Mucosa of stomach (tissue), 1 donor: ENCODE measurements at regions not wholly inside any gene's neighbourhood (a gene's known extent, or its start where the extent isn't known, plus 50 kb on each side); places are given as distances from the start of the nearest gene placed in this dataset.

Source experiments
- H3K27me3 ChIP-seq: one replicate; pipeline ENCODE4 v1.7.0; 2013; ENCODE audit warnings: mild to moderate bottlenecking, low read length; ENCODE audit not compliant: control insufficient read depth, insufficient read depth
- H3K36me3 ChIP-seq: one replicate; pipeline ENCODE4 v1.7.0; 2013; ENCODE audit warnings: low read length; ENCODE audit not compliant: control insufficient read depth, insufficient read depth
- H3K4me1 ChIP-seq: one replicate; pipeline ENCODE4 v1.7.0; 2013; ENCODE audit warnings: mild to moderate bottlenecking, low read length; ENCODE audit not compliant: control insufficient read depth, insufficient read depth
- H3K4me3 ChIP-seq: one replicate; pipeline ENCODE4 v1.7.0; 2013; ENCODE audit warnings: low read length
- H3K9ac ChIP-seq: one replicate; pipeline ENCODE4 v1.7.0; 2013; ENCODE audit warnings: mild to moderate bottlenecking, low read length, moderate library complexity
- H3K9me3 ChIP-seq: one replicate; pipeline ENCODE4 v1.7.0; 2013; ENCODE audit warnings: mild to moderate bottlenecking, low read length, moderate library complexity; ENCODE audit not compliant: control insufficient read depth
- donor health status: Pancreatic carcinoma.

DNA sequence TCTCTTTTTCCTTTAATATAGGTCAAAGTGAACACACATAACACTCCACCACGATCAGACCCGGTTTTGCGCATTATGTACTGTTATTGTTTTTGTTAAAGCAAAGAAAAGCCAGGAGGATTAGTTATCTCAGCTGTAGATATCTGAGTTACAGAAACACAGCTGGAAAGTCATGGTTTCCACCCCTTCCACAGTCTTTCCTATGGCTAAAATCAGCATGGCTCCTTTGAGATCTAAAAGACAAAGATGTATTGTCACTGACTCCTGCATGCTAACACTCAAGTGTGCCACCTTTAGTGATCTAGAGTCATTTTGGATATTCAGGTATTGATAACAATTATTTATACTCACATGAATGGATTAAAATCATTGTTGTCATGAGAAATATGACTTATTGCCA lies 260.0 kb downstream of the FIGN start:
- no peaks in the 10 kb centered on the region for H3K36me3 ChIP-seq

DNA sequence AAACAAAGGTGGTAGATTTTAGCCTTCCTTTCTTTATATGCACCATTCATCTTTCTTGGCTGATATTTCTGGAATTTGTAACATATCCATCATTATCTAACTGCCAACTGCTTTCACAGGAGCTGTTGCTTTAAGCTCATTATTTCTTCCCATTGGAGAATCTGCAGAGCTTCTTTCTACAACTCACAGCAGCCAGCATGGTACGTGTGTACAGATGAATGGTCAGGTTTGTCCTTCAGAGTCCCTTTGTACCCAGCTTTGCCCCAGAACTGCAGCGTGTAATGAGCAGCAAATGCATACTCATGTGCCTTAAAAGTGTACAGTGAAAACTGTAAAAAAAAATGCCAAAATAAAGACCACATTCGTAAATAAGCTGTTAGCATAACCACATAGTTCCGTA lies 260.9 kb downstream of the FIGN start:
- no peak overlapping the region for H3K4me3 ChIP-seq
- no peak overlapping the region for H3K9ac ChIP-seq
- no peaks in the 10 kb centered on the region for H3K9me3 ChIP-seq
- no peaks in the 10 kb centered on the region for H3K4me1 ChIP-seq
- no peaks in the 10 kb centered on the region for H3K36me3 ChIP-seq
- H3K27me3 ChIP-seq: no peaks in the 10 kb centered on the region

More for the DNA sequence above, 260.0 kb downstream of the FIGN start:
- Histone ChIP-seq H3K27me3 (no peaks in the 10 kb centered on the region), H3K4me3 (no peak overlapping the region), H3K9ac (no peak overlapping the region), H3K9me3 (no peaks in the 10 kb centered on the region), H3K4me1 (no peaks in the 10 kb centered on the region)

DNA sequence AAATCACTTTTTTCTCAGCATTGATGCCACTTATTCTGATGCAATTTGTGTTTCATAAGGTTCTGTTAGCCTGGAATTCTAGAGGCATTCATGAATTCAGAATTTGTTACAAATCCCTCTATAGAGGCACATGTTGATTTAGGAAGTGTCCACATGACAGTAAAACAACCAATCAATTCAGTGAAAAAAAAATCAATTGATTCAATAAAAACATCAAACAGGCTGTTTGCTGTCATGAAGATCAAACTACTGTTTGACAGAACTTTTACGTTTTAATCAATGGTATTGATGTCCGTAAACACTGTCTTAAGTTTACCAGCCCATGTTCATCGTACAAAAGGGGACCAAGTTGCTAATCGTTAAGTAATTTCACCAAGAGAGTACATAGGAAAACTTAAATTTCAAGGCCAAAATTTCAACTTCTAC lies 261.5 kb downstream of the FIGN start:
- H3K9me3 ChIP-seq: no peaks in the 10 kb centered on the region
- no peaks in the 10 kb centered on the region for H3K4me1 ChIP-seq
- no peak overlapping the region for H3K9ac ChIP-seq
- no peaks in the 10 kb centered on the region for H3K36me3 ChIP-seq
- no peaks in the 10 kb centered on the region for H3K27me3 ChIP-seq
- H3K4me3 ChIP-seq: no peak overlapping the region

DNA sequence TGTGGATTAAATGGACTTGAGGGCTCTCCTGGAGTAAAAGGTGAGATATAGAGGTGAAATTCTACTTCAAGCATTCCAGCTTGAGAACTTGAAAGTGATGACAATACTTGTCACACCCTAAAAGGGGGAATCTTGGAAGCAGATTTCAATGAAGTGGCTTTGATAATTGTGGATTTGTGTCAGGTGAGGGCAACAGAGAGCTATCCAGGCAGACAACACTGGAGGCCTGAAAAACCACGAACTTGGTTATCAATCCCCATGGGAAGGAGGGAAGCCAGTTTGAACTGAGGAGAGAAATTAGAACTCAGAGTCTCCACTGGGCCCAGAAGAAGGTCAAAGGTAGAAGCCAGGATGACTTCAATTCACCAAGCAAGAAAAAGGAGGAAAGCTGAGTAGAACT lies 263.9 kb downstream of the FIGN start:
- no peaks in the 10 kb centered on the region for H3K27me3 ChIP-seq
- no peaks in the 10 kb centered on the region for H3K9me3 ChIP-seq
- H3K9ac ChIP-seq: no peak overlapping the region
- H3K36me3 ChIP-seq: no peaks in the 10 kb centered on the region
- H3K4me3 ChIP-seq: no peak overlapping the region
- H3K4me1 ChIP-seq: no peaks in the 10 kb centered on the region

DNA sequence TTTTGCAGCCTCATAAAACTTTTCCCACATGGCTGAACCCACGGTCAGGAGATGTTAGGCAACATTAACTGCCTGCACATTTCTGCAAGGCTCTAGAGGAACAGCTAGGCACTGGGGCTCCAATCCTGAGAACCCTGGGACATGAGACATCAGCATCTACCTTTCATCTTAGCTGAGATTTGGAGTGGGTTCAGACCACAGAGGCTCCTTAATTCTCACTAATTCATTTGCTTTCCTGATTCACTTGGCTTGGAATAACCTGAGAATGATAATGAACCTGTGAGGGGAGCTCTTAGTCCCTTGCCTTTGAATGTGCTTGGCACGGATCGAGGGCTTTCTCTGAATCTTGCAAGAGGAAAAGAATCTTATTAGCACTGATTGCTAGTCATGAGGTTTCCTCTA lies 266.2 kb downstream of the FIGN start:
- H3K36me3 ChIP-seq: no peaks in the 10 kb centered on the region
- no peaks in the 10 kb centered on the region for H3K4me1 ChIP-seq

DNA sequence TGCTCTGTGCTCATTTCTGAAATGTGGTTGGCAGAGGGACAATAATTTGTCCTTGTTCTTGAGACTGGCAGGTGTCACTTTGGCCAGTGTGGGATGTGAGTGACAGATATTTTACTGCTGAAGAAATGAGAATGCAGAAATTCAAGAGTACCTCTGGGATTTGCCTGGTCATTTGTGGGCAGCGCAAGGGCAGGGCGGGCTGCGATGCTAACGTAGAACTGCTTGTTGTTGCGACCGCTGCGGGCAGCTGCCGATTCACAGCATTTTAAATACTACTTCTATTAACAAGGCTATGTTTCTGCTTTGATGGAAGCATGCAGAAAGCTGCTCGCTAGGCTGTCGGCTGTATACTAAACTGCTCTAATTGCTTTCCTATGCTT lies 268.6 kb downstream of the FIGN start:
- Histone ChIP-seq H3K9me3 (no peaks in the 10 kb centered on the region), H3K36me3 (no peaks in the 10 kb centered on the region), H3K4me3 (no peak overlapping the region), H3K4me1 (no peaks in the 10 kb centered on the region), H3K27me3 (no peaks in the 10 kb centered on the region), H3K9ac (no peak overlapping the region)

More for the DNA sequence above, 266.2 kb downstream of the FIGN start:
- no peaks in the 10 kb centered on the region for H3K27me3 ChIP-seq
- no peak overlapping the region for H3K4me3 ChIP-seq
- H3K9me3 ChIP-seq: no peaks in the 10 kb centered on the region
- no peak overlapping the region for H3K9ac ChIP-seq

DNA sequence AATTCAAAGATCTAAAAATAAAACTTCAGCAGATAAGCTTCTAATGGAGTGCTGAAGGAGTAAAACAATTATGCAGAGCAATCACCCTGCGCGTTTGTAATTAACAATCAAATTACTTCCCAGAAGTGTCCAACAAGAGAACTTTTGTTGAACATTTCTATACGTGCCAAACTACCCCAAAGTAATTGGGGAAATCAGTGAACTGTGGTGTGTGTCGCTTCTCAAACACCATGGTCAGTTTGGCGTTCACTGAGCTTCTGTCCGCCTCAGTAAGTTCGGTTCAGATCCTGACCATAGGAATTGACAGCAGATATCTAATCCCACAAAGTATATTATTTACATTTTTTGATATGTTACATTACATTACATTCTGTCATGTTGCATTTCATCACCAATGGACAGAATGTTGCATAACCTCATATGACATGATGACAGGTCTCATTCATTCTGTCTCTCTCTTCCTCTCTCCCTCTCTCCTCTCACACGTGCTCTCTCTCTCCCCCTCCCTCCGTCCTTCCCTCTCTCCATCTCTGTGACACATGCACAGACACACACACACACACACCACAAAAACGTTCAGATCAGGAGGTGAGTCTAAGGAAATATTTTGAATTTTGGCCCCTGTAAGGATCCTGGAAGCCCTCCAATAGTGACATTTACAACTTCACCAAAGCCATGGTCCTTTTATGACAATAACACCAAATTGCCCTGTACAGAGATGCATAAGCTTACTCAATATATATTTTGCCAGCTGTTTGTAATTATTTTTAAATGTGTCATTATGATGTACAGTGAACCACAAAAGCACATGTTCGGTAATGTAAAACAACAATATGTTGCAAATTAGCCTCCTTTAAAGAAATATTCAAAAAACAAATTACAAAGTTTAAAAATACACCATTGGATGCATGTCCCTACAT lies 269.2 kb downstream of the FIGN start:
- no peaks in the 10 kb centered on the region for H3K27me3 ChIP-seq
- no peak overlapping the region for H3K9ac ChIP-seq
- no peaks in the 10 kb centered on the region for H3K4me1 ChIP-seq
- no peak overlapping the region for H3K4me3 ChIP-seq
- no peaks in the 10 kb centered on the region for H3K36me3 ChIP-seq
- no peaks in the 10 kb centered on the region for H3K9me3 ChIP-seq

DNA sequence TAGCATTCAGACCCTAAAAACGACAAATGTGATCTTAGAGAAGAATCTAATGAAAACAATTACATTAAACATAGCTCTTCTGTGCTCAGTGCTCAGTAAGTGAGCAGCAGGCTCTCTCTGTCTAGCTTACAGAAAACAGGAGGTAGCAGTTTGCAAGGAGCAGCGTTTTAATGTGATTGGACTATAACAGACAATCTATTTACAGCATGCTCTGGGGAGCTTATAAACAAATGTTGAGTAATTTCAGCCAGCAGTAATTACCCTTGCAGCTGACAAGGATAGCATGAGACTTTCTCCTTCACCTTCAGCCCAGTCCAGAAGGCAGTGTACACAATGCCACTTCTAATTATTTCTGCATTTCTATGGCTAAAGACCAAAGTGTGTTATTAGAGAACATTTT lies 270.4 kb downstream of the FIGN start:
- Histone ChIP-seq H3K27me3 (no peaks in the 10 kb centered on the region), H3K4me3 (no peak overlapping the region), H3K9me3 (no peaks in the 10 kb centered on the region), H3K36me3 (no peaks in the 10 kb centered on the region), H3K4me1 (no peaks in the 10 kb centered on the region), H3K9ac (no peak overlapping the region)

DNA sequence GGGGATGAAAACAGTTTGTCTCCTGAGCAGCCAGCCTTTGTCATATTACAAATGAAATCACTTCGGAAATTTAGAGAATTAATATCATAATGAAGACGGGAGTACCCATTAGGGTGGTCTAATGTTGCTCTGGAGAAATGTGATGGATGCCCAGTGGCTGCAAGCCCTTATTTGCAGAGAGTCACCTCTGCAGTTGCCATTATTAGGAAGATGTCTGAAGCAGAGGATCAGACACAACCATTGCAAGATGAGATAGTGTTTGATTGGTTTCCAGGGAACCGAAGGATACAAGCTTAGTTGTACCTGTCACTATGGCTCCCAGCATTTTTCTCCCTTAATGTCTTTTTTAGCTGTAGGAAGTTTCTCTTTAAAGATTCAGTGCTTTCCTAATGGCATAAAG lies 272.4 kb downstream of the FIGN start:
- no peaks in the 10 kb centered on the region for H3K36me3 ChIP-seq
- no peak overlapping the region for H3K4me3 ChIP-seq
- no peaks in the 10 kb centered on the region for H3K4me1 ChIP-seq

DNA sequence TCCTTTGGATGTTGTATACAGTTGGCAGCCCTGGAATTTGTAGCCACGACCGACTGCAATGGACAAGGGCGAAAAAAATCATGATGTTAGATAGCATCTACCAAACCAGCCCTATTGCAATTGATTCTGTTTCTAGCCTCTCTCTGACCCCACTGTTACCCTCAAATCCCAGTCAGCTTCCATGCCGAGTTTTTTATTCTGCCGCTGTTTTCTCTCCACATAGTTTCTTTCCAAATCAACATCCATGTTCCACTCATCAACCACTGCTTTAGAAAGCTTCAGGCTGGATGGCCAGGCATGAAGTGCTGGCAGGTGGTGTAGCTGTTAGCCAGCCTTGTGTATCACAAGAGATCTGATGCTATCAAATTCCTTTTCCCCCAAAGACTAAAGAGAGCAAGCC lies 272.8 kb downstream of the FIGN start:
- Histone ChIP-seq H3K9ac (no peak overlapping the region), H3K9me3 (no peaks in the 10 kb centered on the region), H3K36me3 (no peaks in the 10 kb centered on the region), H3K4me3 (no peak overlapping the region), H3K4me1 (no peaks in the 10 kb centered on the region), H3K27me3 (no peaks in the 10 kb centered on the region)

More for the DNA sequence above, 272.4 kb downstream of the FIGN start:
- no peaks in the 10 kb centered on the region for H3K9me3 ChIP-seq
- H3K9ac ChIP-seq: no peak overlapping the region
- H3K27me3 ChIP-seq: no peaks in the 10 kb centered on the region

DNA sequence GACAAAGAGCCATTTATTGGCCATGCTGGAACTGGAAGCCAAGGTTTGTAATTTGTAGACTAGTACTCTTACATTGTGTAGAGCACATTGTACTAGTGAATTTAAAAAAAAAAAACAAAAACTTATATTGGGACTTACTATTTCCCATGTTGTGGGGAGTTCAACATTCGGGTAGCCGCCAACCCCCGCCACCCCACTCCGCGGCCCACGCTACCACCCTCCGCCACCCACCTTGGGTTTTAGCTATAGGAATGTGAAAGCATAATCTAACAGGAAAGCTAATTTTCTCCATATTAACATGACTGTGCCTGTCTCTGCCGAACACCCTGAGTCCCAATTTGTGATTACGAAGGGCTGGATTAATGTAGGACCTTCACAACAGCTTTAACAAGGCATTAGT lies 275.8 kb downstream of the FIGN start:
- Histone ChIP-seq H3K9ac (no peak overlapping the region), H3K36me3 (no peaks in the 10 kb centered on the region), H3K9me3 (no peaks in the 10 kb centered on the region), H3K27me3 (no peaks in the 10 kb centered on the region), H3K4me3 (no peak overlapping the region), H3K4me1 (no peaks in the 10 kb centered on the region)

DNA sequence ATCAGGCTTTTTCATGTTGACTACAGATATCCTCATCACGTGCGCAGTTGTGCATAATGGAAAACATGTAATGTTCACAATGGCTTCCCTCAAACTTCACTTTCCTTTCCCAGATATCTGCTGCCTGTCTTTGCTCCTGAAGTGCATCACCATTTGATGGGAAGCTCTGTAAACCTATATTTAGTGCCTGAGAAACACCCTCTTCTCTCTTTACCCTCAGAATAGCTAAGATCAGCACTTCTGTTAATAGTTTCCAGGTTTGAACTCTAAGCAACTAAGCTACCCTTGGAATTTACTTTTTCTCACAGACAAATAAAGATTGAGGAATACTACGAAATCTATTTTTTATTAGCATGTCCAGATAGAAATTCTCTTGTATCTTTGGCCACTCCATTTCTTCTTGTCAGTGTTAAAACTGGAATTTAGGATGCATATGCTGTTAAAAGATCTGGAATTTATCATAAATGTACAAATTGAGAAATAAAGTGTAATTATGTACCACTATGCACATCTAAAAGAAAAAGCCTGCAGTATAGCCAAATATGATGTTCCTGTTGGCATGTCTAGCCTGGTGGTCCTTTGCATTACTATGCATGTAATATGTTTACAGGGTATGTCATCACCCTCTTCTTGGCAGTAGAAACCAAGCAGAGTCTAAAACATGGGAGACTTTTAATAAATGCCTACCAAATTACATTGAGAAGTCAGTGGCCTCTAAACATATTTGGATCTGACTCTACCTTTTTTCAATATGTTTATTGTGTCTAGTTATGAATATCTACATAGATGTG lies 278.7 kb downstream of the FIGN start:
- Histone ChIP-seq H3K9ac (no peak overlapping the region), H3K4me3 (no peak overlapping the region)

More for the DNA sequence above, 278.7 kb downstream of the FIGN start:
- no peaks in the 10 kb centered on the region for H3K27me3 ChIP-seq
- no peaks in the 10 kb centered on the region for H3K4me1 ChIP-seq
- H3K9me3 ChIP-seq: no peaks in the 10 kb centered on the region
- H3K36me3 ChIP-seq: no peaks in the 10 kb centered on the region
